ENCODE measurements at regions not wholly inside any gene's neighbourhood (a gene's known extent, or its start where the extent isn't known, plus 50 kb on each side); places are given as distances from the start of the nearest gene placed in this dataset.

GRCh38 chr22:35014812-35015211, 51.1 kb upstream of the ISX start:
- no peak for DNase-seq (ENCODE audit: low read depth)
- H3K36me3 ChIP-seq (ENCODE audit: control insufficient read depth, insufficient read depth, low read length), result no peaks in the 10 kb centered on the region
- CTCF ChIA-PET, result interaction anchor here (1.4 kb wide), 1 partner anchor 9 kb away, joined by 4 read pairs; no protein-coding TSS in a partner anchor
- TF ChIP-seq CTCF (IDR thresholded peaks at IDR 0.05; ENCODE audit: insufficient read depth, low read depth, low read length), result no peak
- POLR2A ChIA-PET, result no interaction called here
- no peaks in the 10 kb centered on the region for H3K27me3 ChIP-seq (ENCODE audit: control insufficient read depth, insufficient read depth, low read length)
- H3K4me3 ChIP-seq (ENCODE audit: low read depth, low read length), result no peak overlapping the region
